Peyer's patch (tissue), 4 donors: ENCODE measurements at regions not wholly inside any gene's neighbourhood (a gene's known extent, or its start where the extent isn't known, plus 50 kb on each side); places are given as distances from the start of the nearest gene placed in this dataset.

Source experiments
- DNase-seq, 3 donors: peaks; one replicate each; pipeline ENCODE4 v3.0.0-alpha.2; 2017 to 2019
- H3K27ac ChIP-seq, 4 donors: fragments of 200-600 bp; sonication (generic); one replicate each; pipeline ENCODE4 v1.5.1; 2016 to 2019
- H3K27me3 ChIP-seq, 2 donors: fragments of 200-600 bp; sonication (generic); one replicate each; pipeline ENCODE4 v1.5.1; 2019
- H3K36me3 ChIP-seq, 3 donors: fragments of 200-600 bp; sonication (generic); one replicate each; pipeline ENCODE4 v1.5.1; 2016 to 2019
- H3K4me1 ChIP-seq, 4 donors: fragments of 200-600 bp; sonication (generic); one replicate each; pipeline ENCODE4 v1.5.1; 2016 to 2019
- H3K4me3 ChIP-seq, 4 donors: fragments of 200-600 bp; sonication (generic); 1 replicate in 3 of 4; 2 replicates in 1 of 4; pipeline ENCODE4 v1.5.1; 2016 to 2019; ENCODE audit warnings: mild to moderate bottlenecking in 1 of 4
- H3K9me3 ChIP-seq, 4 donors: fragments of 200-600 bp; sonication (generic); one replicate each; pipeline ENCODE4 v1.5.1; 2016 to 2019; ENCODE audit warnings: mild to moderate bottlenecking in 1 of 4
- POLR2A ChIP-seq, 2 donors: fragments of 450-650 bp; IDR thresholded peaks; one replicate each; pipeline ENCODE4 v1.5.1; 2017; ENCODE audit warnings: antibody characterized with exemption in 2 of 2, mild to moderate bottlenecking in 2 of 2, moderate library complexity in 2 of 2
- TF ChIP-seq, protein P1 (sequence below), 6 experiments: fragments of 450-650 bp in 4 of 6; fragments of 200-600 bp in 2 of 6; sonication (generic) in 1 of 6; IDR thresholded peaks; one replicate each; pipeline ENCODE4 v1.5.1; 2017 to 2019; ENCODE audit warnings: antibody characterized with exemption in 6 of 6, mild to moderate bottlenecking in 3 of 6, moderate library complexity in 1 of 6

DNA sequence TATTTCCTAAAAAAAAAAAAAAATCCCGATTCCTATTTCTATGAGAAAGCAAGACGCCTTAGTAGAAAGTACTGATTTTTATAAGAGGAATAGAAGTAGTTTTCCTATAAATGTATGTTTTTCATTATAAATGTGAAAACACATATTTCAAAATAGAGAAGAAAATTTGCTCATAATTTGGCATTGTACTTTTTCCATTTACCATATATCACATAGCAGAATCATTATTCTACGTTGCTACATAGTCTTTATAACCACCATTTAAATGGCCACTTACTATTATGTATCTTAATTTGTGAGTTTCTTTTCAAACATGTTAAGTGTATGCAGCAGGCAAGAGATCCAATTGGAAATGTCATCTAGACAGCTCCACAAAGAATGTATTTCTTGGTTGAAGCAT, 99.0 kb downstream of the CCDC34 start:
- DNase-seq: no peak
- Histone ChIP-seq H3K27ac (no peak overlapping the region), H3K36me3 (no peaks in the 10 kb centered on the region), H3K27me3 (no peaks in the 10 kb centered on the region), H3K4me1 (no peaks in the 10 kb centered on the region), H3K9me3 (no peaks in the 10 kb centered on the region), H3K4me3 (no peak overlapping the region)
- no peak for TF ChIP-seq POLR2A (IDR thresholded peaks at IDR 0.05)
- TF ChIP-seq, protein P1, sequence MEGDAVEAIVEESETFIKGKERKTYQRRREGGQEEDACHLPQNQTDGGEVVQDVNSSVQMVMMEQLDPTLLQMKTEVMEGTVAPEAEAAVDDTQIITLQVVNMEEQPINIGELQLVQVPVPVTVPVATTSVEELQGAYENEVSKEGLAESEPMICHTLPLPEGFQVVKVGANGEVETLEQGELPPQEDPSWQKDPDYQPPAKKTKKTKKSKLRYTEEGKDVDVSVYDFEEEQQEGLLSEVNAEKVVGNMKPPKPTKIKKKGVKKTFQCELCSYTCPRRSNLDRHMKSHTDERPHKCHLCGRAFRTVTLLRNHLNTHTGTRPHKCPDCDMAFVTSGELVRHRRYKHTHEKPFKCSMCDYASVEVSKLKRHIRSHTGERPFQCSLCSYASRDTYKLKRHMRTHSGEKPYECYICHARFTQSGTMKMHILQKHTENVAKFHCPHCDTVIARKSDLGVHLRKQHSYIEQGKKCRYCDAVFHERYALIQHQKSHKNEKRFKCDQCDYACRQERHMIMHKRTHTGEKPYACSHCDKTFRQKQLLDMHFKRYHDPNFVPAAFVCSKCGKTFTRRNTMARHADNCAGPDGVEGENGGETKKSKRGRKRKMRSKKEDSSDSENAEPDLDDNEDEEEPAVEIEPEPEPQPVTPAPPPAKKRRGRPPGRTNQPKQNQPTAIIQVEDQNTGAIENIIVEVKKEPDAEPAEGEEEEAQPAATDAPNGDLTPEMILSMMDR (IDR thresholded peaks at IDR 0.05): no peak

DNA sequence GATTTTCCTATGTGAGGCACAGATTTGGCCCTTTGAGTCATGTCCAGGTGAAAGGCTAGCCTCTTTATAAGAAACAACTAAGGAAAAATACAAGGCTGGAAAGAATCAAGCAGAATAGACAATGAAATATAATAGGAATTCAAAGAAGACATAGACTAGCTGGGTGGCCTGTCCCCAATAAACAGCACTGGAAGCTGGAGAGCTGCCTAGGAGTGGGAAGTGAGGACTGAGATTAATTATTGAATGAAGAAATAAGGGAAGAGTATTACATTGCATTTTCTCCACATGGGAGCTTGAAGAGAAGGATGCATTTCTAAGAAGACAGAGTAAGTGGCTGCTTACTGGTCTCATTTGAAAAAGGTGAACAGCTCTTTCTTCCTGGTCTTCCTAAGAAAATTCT, 100.0 kb downstream of the CCDC34 start:
- Histone ChIP-seq H3K9me3 (no peaks in the 10 kb centered on the region), H3K4me1 (no peaks in the 10 kb centered on the region), H3K27me3 (no peaks in the 10 kb centered on the region), H3K36me3 (no peaks in the 10 kb centered on the region), H3K27ac (no peak overlapping the region), H3K4me3 (no peak overlapping the region)
- no peak for TF ChIP-seq POLR2A (IDR thresholded peaks at IDR 0.05)
- TF ChIP-seq, protein P1 (IDR thresholded peaks at IDR 0.05): no peak
- DNase-seq: no peak

DNA sequence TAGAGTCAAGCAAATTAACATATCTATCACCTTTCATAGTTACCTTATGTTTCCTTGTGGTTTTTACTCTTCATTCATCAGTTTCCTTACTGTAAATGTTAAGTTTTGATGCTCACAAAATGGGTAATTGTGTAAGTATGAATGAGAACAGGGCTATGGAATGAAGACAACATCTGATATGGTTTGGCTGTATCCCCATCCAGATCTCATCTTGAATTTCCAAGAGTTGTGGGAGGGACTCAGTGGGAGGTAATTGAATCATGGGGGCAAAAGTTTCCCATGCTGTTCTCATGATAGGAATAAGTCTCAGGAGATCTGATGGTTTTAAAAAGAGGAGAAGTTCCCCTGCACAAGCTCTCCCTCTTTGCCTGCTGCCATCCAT, 107.6 kb downstream of the CCDC34 start:
- Histone ChIP-seq H3K27ac (no peak overlapping the region), H3K4me3 (no peak overlapping the region), H3K9me3 (no peaks in the 10 kb centered on the region), H3K4me1 (no peaks in the 10 kb centered on the region), H3K27me3 (no peaks in the 10 kb centered on the region), H3K36me3 (no peaks in the 10 kb centered on the region)
- DNase-seq: no peak
- TF ChIP-seq, protein P1 (IDR thresholded peaks at IDR 0.05): no peak
- TF ChIP-seq POLR2A (IDR thresholded peaks at IDR 0.05): no peak

DNA sequence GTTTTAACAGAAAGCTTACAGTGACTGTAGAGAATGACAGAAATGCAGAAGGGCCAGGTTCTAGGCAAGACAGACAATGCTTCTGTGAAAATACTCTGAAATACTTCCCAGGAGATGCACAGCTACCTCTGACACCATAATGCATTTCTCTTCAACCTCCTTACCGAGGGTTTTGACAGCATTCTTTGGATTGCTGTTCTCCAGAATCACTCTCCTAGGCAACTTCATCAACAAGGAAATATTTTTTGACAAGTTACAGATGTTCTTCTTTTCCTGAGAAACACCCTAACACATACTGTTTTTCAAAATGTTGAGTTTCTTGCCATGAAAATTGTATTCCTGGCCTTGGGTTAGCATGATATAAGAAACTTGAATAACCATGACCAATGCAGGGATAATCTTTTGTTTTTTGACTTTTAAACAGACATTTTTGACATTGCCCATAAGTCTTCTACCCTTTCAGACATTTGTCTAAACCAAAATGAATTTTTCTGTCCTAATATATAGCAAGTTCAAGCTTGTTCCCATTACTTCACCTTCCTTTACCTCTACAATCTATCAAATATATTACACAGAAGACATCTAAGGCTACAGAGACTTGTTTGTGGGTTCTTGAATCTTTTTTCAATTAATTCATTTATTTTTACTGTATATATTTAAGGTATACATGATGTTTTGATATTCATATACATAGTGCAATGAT, 108.1 kb downstream of the CCDC34 start:
- Histone ChIP-seq H3K36me3 (no peaks in the 10 kb centered on the region), H3K9me3 (no peaks in the 10 kb centered on the region), H3K4me1 (no peaks in the 10 kb centered on the region), H3K4me3 (no peak overlapping the region), H3K27ac (no peak overlapping the region), H3K27me3 (no peaks in the 10 kb centered on the region)
- no peak for TF ChIP-seq POLR2A (IDR thresholded peaks at IDR 0.05)
- TF ChIP-seq, protein P1 (IDR thresholded peaks at IDR 0.05): no peak
- DNase-seq: no peak

DNA sequence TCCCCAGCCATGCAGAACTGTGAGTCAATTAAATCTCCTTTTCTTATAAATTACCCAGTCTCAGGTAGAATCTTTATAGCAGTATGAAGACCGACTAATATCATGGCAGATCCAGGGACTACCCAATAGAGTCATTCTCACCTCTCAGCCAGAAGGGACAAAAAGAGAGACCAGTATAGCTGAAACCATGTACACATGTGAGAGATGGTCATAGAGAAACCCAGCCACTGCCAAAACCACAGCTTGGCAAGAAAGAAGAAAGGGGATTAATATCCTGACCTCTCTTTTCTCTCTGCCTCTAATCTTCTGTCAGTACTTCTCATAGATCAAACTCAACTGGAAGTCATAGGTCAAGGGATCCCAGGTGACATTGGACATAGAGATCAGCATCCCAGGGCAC, 109.8 kb downstream of the CCDC34 start:
- Histone ChIP-seq H3K4me1 (no peaks in the 10 kb centered on the region), H3K9me3 (no peaks in the 10 kb centered on the region), H3K27me3 (no peaks in the 10 kb centered on the region), H3K27ac (no peak overlapping the region), H3K4me3 (no peak overlapping the region), H3K36me3 (no peaks in the 10 kb centered on the region)
- TF ChIP-seq, protein P1 (IDR thresholded peaks at IDR 0.05): no peak
- no peak for TF ChIP-seq POLR2A (IDR thresholded peaks at IDR 0.05)
- DNase-seq: no peak
